G401 (cell line): ENCODE measurements at regions not wholly inside any gene's neighbourhood (a gene's known extent, or its start where the extent isn't known, plus 50 kb on each side); places are given as distances from the start of the nearest gene placed in this dataset.

ENCODE experiments used
- DNase-seq: peaks from one replicate; pipeline ENCODE4 v3.0.0-alpha.2; 2015; ENCODE audit warnings: low spot score
- in situ Hi-C: cut with HindIII; loops from 2 replicates; pipeline ENCODE4 v1.10.0; 2016; ENCODE audit warnings: low sequenced_read_pairs, mixed read lengths

- in situ Hi-C loops, result no loop called here
- DNase-seq, result no peak
These were observed 158.5 kb upstream of the ADAMTS16 start for GRCh38 chr5:4981608-4982007.

- in situ Hi-C loops, result no loop called here
These were observed 156.4 kb upstream of the ADAMTS16 start for GRCh38 chr5:4983701-4984100.

GRCh38 chr5:4984461-4984860, 155.7 kb upstream of the ADAMTS16 start:
- in situ Hi-C loops, result no loop called here
- DNase-seq, result no peak

More at GRCh38 chr5:4983701-4984100, 156.4 kb upstream of the ADAMTS16 start:
- DNase-seq, result no peak

GRCh38 chr5:4987431-4987830, 152.7 kb upstream of the ADAMTS16 start:
- in situ Hi-C loops, result no loop called here
- DNase-seq, result no peak

- in situ Hi-C loops, result no loop called here
- no peak for DNase-seq
These were observed 151.0 kb upstream of the ADAMTS16 start for GRCh38 chr5:4989118-4989517.

- in situ Hi-C loops, result no loop called here
- DNase-seq, result no peak
These were observed 150.1 kb upstream of the ADAMTS16 start for GRCh38 chr5:4990017-4990416.

- DNase-seq, result no peak
- in situ Hi-C loops, result no loop called here
These were observed 149.7 kb upstream of the ADAMTS16 start for GRCh38 chr5:4990462-4990861.

- DNase-seq, result no peak
- in situ Hi-C loops, result no loop called here
These were observed 148.2 kb upstream of the ADAMTS16 start for GRCh38 chr5:4991925-4992324.

- in situ Hi-C loops, result no loop called here
- DNase-seq, result no peak
These were observed 145.1 kb upstream of the ADAMTS16 start for GRCh38 chr5:4995014-4995413.

- in situ Hi-C loops, result no loop called here
- no peak for DNase-seq
These were observed 134.8 kb upstream of the ADAMTS16 start for GRCh38 chr5:5005353-5005752.

- no peak for DNase-seq
- in situ Hi-C loops, result no loop called here
These were observed 133.6 kb upstream of the ADAMTS16 start for GRCh38 chr5:5006548-5006947.

- DNase-seq, result no peak
- in situ Hi-C loops, result no loop called here
These were observed 130.9 kb upstream of the ADAMTS16 start for GRCh38 chr5:5009240-5009639.

GRCh38 chr5:5011151-5011550, 129.0 kb upstream of the ADAMTS16 start:
- in situ Hi-C loops, result no loop called here
- peak; percentile 78 for DNase-seq

- DNase-seq, result peak; percentile 51
- in situ Hi-C loops, result no loop called here
These were observed 125.4 kb upstream of the ADAMTS16 start for GRCh38 chr5:5014586-5015235.

- no peak for DNase-seq
- in situ Hi-C loops, result no loop called here
These were observed 122.1 kb upstream of the ADAMTS16 start for GRCh38 chr5:5017827-5018577.

- in situ Hi-C loops, result no loop called here
These were observed 121.6 kb upstream of the ADAMTS16 start for GRCh38 chr5:5018578-5018970.

GRCh38 chr5:5021436-5021835, 118.7 kb upstream of the ADAMTS16 start:
- DNase-seq, result peak; percentile 77
- in situ Hi-C loops, result no loop called here

More at GRCh38 chr5:5018578-5018970, 121.6 kb upstream of the ADAMTS16 start:
- DNase-seq, result no peak

GRCh38 chr5:5025098-5025773, 114.9 kb upstream of the ADAMTS16 start:
- no peak for DNase-seq
- in situ Hi-C loops, result no loop called here

- in situ Hi-C loops, result no loop called here
- no peak for DNase-seq
These were observed 114.2 kb upstream of the ADAMTS16 start for GRCh38 chr5:5025774-5026408.

GRCh38 chr5:5026409-5026785, 113.7 kb upstream of the ADAMTS16 start:
- DNase-seq, result no peak
- in situ Hi-C loops, result no loop called here
